HL-60/S4 treated with retinoic acid at 250 ng/mL for 4 days and 3 days (cell line): ENCODE measurements at regions not wholly inside any gene's neighbourhood (a gene's known extent, or its start where the extent isn't known, plus 50 kb on each side); places are given as distances from the start of the nearest gene placed in this dataset.
"Not testable (repeated sequence)": the region's sequence is repeated elsewhere in the genome, so short reads cannot be mapped to it uniquely, and the experiment has no call there.

Experiments
- in situ Hi-C: fragments of 300-500 bp; cut with MboI; formaldehyde crosslinking; loops from 2 replicates; pipeline ENCODE4 v1.7.0; 2022; ENCODE audit warnings: low sequenced_read_pairs

- in situ Hi-C loops = no loop called here
Measured at GRCh38 chr19:28319918-28320317, 893.0 kb downstream of the UQCRFS1 start.

- in situ Hi-C loops = no loop called here
Measured at GRCh38 chr19:28319227-28319626, 893.7 kb downstream of the UQCRFS1 start.

GRCh38 chr19:28318469-28319179 is 894.3 kb downstream of the UQCRFS1 start:
- in situ Hi-C loops = no loop called here

- in situ Hi-C loops = no loop called here
Measured at GRCh38 chr19:28316464-28316863, 896.5 kb downstream of the UQCRFS1 start.

- in situ Hi-C loops = no loop called here
Measured at GRCh38 chr19:28314756-28315155, 898.2 kb downstream of the UQCRFS1 start.

GRCh38 chr19:28314287-28314686 is 898.7 kb downstream of the UQCRFS1 start:
- in situ Hi-C loops = no loop called here

GRCh38 chr19:28313633-28314032 is 899.3 kb downstream of the UQCRFS1 start:
- in situ Hi-C loops = no loop called here

- in situ Hi-C loops = no loop called here
Measured at GRCh38 chr19:28312269-28312668, 900.7 kb downstream of the UQCRFS1 start.

- in situ Hi-C loops = not testable (repeated sequence)
Measured at GRCh38 chr19:28310829-28311228, 902.1 kb downstream of the UQCRFS1 start.

- in situ Hi-C loops = no loop called here
Measured at GRCh38 chr19:28309070-28309469, 903.9 kb downstream of the UQCRFS1 start.

GRCh38 chr19:28307963-28308362 is 905.0 kb downstream of the UQCRFS1 start:
- in situ Hi-C loops = no loop called here

- in situ Hi-C loops = no loop called here
Measured at GRCh38 chr19:28307487-28307886, 905.5 kb downstream of the UQCRFS1 start.

- in situ Hi-C loops = no loop called here
Measured at GRCh38 chr19:28305513-28305912, 907.4 kb downstream of the UQCRFS1 start.

GRCh38 chr19:28303502-28303901 is 909.4 kb downstream of the UQCRFS1 start:
- in situ Hi-C loops = no loop called here

GRCh38 chr19:28301961-28302360 is 911.0 kb downstream of the UQCRFS1 start:
- in situ Hi-C loops = no loop called here

- in situ Hi-C loops = no loop called here
Measured at GRCh38 chr19:28301463-28301862, 911.5 kb downstream of the UQCRFS1 start.

- in situ Hi-C loops = no loop called here
Measured at GRCh38 chr19:28299649-28300048, 913.3 kb downstream of the UQCRFS1 start.

- in situ Hi-C loops = no loop called here
Measured at GRCh38 chr19:28297586-28298157, 915.3 kb downstream of the UQCRFS1 start.

- in situ Hi-C loops = no loop called here
Measured at GRCh38 chr19:28297036-28297435, 915.9 kb downstream of the UQCRFS1 start.

- in situ Hi-C loops = no loop called here
Measured at GRCh38 chr19:28296506-28296905, 916.4 kb downstream of the UQCRFS1 start.

- in situ Hi-C loops = not testable (repeated sequence)
Measured at GRCh38 chr19:28294975-28295374, 918.0 kb downstream of the UQCRFS1 start.

GRCh38 chr19:28294395-28294794 is 918.6 kb downstream of the UQCRFS1 start:
- in situ Hi-C loops = no loop called here

GRCh38 chr19:28293685-28294084 is 919.3 kb downstream of the UQCRFS1 start:
- in situ Hi-C loops = no loop called here
